ENCODE measurements at regions not wholly inside any gene's neighbourhood (a gene's known extent, or its start where the extent isn't known, plus 50 kb on each side); places are given as distances from the start of the nearest gene placed in this dataset.

DNA sequence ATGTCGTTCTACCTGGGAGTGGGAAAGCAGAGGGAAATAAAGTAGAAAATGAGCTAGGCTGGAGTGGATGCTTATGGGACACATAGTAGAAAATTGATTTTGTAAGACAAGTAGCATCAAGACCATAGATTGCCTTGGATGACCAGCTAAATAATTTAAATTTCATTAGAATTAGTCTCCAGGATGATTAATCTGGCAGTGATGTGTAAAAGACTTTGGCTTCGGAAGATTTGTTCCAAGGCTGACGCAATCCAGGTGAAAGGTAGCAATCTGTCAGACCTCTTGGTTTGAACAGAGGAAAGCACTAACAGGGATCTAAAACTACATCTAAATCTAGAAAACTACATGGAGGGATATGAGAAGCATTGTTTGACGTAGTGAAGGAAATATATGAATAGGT lies 236.5 kb downstream of the ARL4A start:
- no peaks in the 10 kb centered on the region for H3F3A ChIP-seq (ENCODE audit: insufficient read depth, low read length)
- no peak for DNase-seq

DNA sequence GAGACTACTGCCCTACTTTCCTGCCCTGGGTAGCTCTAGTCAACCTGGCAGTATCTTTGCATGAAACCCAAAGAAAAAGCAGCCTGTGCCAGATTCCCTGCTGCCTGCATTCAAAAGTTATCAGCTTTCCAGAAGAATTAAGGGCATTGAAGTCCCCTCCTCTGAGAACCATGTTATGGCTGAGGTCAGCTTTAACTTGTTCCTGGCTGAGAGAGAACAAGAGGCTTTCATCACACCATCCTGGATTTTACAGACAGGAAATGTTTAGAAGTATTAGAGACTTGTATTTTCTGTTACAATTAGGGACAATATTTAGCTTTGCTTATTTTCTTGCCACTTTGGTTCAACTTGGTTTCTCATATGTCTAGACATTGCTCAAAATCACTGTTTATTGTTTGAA lies 238.8 kb downstream of the ARL4A start:
- Histone ChIP-seq H4K20me1 (ENCODE audit: insufficient read depth, low read length) (no peaks in the 10 kb centered on the region), H3K4me2 (ENCODE audit: low read depth, low read length) (no peak overlapping the region), H3K79me2 (ENCODE audit: low read length) (no peaks in the 10 kb centered on the region), H3K27ac (ENCODE audit: low read length) (no peak overlapping the region), H3F3A (ENCODE audit: insufficient read depth, low read length) (no peaks in the 10 kb centered on the region), H2AFZ (ENCODE audit: low read length) (no peak overlapping the region), H3K27me3 (replicated peaks; ENCODE audit: insufficient read depth, low read length) (no peaks in the 10 kb centered on the region), H3K9ac (ENCODE audit: low read length) (no peak overlapping the region), H3K4me1 (ENCODE audit: low read length) (no peaks in the 10 kb centered on the region), H3K9me2 (replicated peaks; ENCODE audit: insufficient read depth, low read length) (no peaks in the 10 kb centered on the region), H3K36me3 (replicated peaks; ENCODE audit: insufficient read depth, low read length) (no peaks in the 10 kb centered on the region), H3K4me3 (ENCODE audit: low read length) (no peak overlapping the region), H3K9me3 (replicated peaks; ENCODE audit: insufficient read depth, low read length) (no peaks in the 10 kb centered on the region)
- DNase-seq = no peak
- no peak for TF ChIP-seq EZH2phosphoT487 (IDR thresholded peaks at IDR 0.05; ENCODE audit: low read length)

More for the DNA sequence above, 236.5 kb downstream of the ARL4A start:
- H3K27ac ChIP-seq (ENCODE audit: low read length) = no peak overlapping the region
- no peaks in the 10 kb centered on the region for H4K20me1 ChIP-seq (ENCODE audit: insufficient read depth, low read length)
- no peaks in the 10 kb centered on the region for H3K9me2 ChIP-seq (replicated peaks; ENCODE audit: insufficient read depth, low read length)
- no peak overlapping the region for H3K9ac ChIP-seq (ENCODE audit: low read length)
- H3K27me3 ChIP-seq (replicated peaks; ENCODE audit: insufficient read depth, low read length) = no peaks in the 10 kb centered on the region
- no peaks in the 10 kb centered on the region for H3K79me2 ChIP-seq (ENCODE audit: low read length)
- TF ChIP-seq EZH2 (optimal IDR thresholded peaks at IDR 0.05; ENCODE audit: low read depth, low read length) (no peak), EZH2phosphoT487 (IDR thresholded peaks at IDR 0.05; ENCODE audit: low read length) (no peak)
- TF ChIP-seq, protein P1, sequence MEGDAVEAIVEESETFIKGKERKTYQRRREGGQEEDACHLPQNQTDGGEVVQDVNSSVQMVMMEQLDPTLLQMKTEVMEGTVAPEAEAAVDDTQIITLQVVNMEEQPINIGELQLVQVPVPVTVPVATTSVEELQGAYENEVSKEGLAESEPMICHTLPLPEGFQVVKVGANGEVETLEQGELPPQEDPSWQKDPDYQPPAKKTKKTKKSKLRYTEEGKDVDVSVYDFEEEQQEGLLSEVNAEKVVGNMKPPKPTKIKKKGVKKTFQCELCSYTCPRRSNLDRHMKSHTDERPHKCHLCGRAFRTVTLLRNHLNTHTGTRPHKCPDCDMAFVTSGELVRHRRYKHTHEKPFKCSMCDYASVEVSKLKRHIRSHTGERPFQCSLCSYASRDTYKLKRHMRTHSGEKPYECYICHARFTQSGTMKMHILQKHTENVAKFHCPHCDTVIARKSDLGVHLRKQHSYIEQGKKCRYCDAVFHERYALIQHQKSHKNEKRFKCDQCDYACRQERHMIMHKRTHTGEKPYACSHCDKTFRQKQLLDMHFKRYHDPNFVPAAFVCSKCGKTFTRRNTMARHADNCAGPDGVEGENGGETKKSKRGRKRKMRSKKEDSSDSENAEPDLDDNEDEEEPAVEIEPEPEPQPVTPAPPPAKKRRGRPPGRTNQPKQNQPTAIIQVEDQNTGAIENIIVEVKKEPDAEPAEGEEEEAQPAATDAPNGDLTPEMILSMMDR (IDR thresholded peaks at IDR 0.05; ENCODE audit: low read length) = no peak
- H3K9me3 ChIP-seq (replicated peaks; ENCODE audit: insufficient read depth, low read length) = no peaks in the 10 kb centered on the region
- H2AFZ ChIP-seq (ENCODE audit: low read length) = no peak overlapping the region
- no peak overlapping the region for H3K4me2 ChIP-seq (ENCODE audit: low read depth, low read length)
- H3K36me3 ChIP-seq (replicated peaks; ENCODE audit: insufficient read depth, low read length) = no peaks in the 10 kb centered on the region
- H3K4me1 ChIP-seq (ENCODE audit: low read length) = no peaks in the 10 kb centered on the region
- H3K4me3 ChIP-seq (ENCODE audit: low read length) = no peak overlapping the region

DNA sequence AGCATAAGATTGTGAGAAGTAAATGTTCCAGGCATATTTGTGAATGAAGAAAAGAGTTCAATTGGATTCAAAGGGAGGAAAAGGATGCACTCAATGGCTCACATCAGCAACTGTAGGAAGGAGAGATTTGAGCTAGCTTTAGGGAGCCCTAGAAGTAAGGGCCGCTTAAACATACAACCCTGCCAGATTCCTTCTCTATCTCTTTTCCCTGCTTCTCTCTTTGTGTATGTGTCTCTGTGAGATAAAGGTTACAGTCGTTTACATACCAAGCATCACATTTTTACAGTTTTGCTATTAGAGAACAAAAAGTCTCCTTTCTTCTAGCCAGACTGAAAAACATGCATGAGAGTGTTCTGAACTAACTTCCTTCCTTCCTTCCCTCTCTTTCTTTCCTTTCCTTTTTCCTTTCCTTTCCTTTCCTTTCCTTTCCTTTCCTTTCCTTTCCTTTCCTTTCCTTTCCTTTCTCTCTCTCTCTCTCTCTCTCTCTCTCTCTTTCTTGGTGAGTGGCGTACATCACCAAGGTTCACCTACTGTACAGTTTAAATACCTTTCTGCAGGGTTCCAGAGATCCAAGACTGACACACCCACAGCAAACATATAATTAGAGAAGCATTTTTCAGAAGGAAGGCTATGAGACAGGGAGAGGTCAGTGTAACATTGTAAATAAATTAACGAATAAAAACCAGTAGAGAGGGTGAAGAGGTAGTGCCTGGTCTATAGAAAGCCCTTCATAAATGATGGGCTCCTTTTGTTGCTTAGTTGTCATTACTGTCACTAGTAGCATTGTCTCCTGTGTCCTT lies 240.4 kb downstream of the ARL4A start:
- DNase-seq = no peak
- no peak overlapping the region for H2AFZ ChIP-seq (ENCODE audit: low read length)

More for the DNA sequence above, 240.4 kb downstream of the ARL4A start:
- Histone ChIP-seq H3K79me2 (ENCODE audit: low read length) (no peaks in the 10 kb centered on the region), H4K20me1 (ENCODE audit: insufficient read depth, low read length) (no peaks in the 10 kb centered on the region), H3K27ac (ENCODE audit: low read length) (no peak overlapping the region), H3K9me3 (replicated peaks; ENCODE audit: insufficient read depth, low read length) (no peaks in the 10 kb centered on the region), H3K4me2 (ENCODE audit: low read depth, low read length) (no peak overlapping the region), H3F3A (ENCODE audit: insufficient read depth, low read length) (no peaks in the 10 kb centered on the region), H3K9ac (ENCODE audit: low read length) (no peak overlapping the region), H3K9me2 (replicated peaks; ENCODE audit: insufficient read depth, low read length) (no peaks in the 10 kb centered on the region), H3K27me3 (replicated peaks; ENCODE audit: insufficient read depth, low read length) (no peaks in the 10 kb centered on the region), H3K4me3 (ENCODE audit: low read length) (no peak overlapping the region), H3K4me1 (ENCODE audit: low read length) (no peaks in the 10 kb centered on the region), H3K36me3 (replicated peaks; ENCODE audit: insufficient read depth, low read length) (no peaks in the 10 kb centered on the region)
- TF ChIP-seq EZH2 (optimal IDR thresholded peaks at IDR 0.05; ENCODE audit: low read depth, low read length) = no peak
- TF ChIP-seq, protein P1 (IDR thresholded peaks at IDR 0.05; ENCODE audit: low read length) = no peak
- TF ChIP-seq EZH2phosphoT487 (IDR thresholded peaks at IDR 0.05; ENCODE audit: low read length) = no peak
